H1 (cell line): ENCODE measurements at regions not wholly inside any gene's neighbourhood (a gene's known extent, or its start where the extent isn't known, plus 50 kb on each side); places are given as distances from the start of the nearest gene placed in this dataset.
A peak's percentile ranks its signal among the peaks of the same experiment; 100 is the strongest.

Source experiments
- CTCF ChIA-PET: fragments of 300-600 bp; sonication (Branson Sonifier 250); formaldehyde crosslinking; loops from one replicate; lab custom pipeline; 2021; ENCODE audit not compliant: partially characterized antibody; lab: Charles Lee
- POLR2A ChIA-PET: fragments of 300-600 bp; sonication (Branson Sonifier 250); formaldehyde crosslinking; loops from one replicate; lab custom pipeline; 2021; ENCODE audit warnings: inconsistent platforms; ENCODE audit not compliant: partially characterized antibody; lab: Charles Lee
- DNase-seq, 2 experiments: peaks; one replicate each; pipeline versions ENCODE4 v3.0.0 to v3.0.0-alpha.2; 2010 to 2022; ENCODE audit warnings: low spot score in 2 of 2, low read depth in 1 of 2, mixed read lengths in 1 of 2
- FAIRE-seq: peaks from 2 replicates; lab custom pipeline; 2011; peaks lifted over from hg19 to GRCh38; lab: Jason Lieb, UNC
- H2AFZ ChIP-seq: 2 replicates; pipeline ENCODE4 v1.8.1; 2012; ENCODE audit warnings: low read length, inconsistent platforms
- H2AK5ac ChIP-seq: 2 replicates; pipeline ENCODE4 v1.6.1; 2013; ENCODE audit warnings: low read depth, low read length
- H2BK120ac ChIP-seq: replicated peaks from 2 replicates; pipeline ENCODE3; 2013; ENCODE audit warnings: low read depth, low read length, inconsistent platforms
- H2BK12ac ChIP-seq: 2 replicates; pipeline ENCODE4 v1.6.1; 2013; ENCODE audit warnings: low read depth, low read length
- H2BK15ac ChIP-seq: 2 replicates; pipeline ENCODE4 v1.6.1; 2013; ENCODE audit warnings: low read length
- H2BK20ac ChIP-seq: 2 replicates; pipeline ENCODE4 v1.6.1; 2013; ENCODE audit warnings: low read length
- H2BK5ac ChIP-seq: 2 replicates; pipeline ENCODE4 v1.6.1; 2013; ENCODE audit warnings: low read depth, low read length
- H3K14ac ChIP-seq: 2 replicates; pipeline ENCODE4 v1.6.1; 2013; ENCODE audit warnings: inconsistent platforms; ENCODE audit not compliant: insufficient read length
- H3K18ac ChIP-seq: 2 replicates; pipeline ENCODE4 v1.6.1; 2013; ENCODE audit warnings: low read length; ENCODE audit errors: extremely low read depth
- H3K23ac ChIP-seq: 2 replicates; pipeline ENCODE4 v1.6.1; 2013; ENCODE audit warnings: inconsistent platforms; ENCODE audit not compliant: insufficient read length
- H3K23me2 ChIP-seq: 2 replicates; pipeline ENCODE4 v1.6.1; 2013; ENCODE audit warnings: low read depth, low read length
- H3K27ac ChIP-seq: 2 replicates; pipeline ENCODE4 v1.6.1; 2011; ENCODE audit warnings: low read depth, low read length, inconsistent platforms
- H3K27me3 ChIP-seq, 4 experiments: replicated peaks in 1 of 4; 1 replicate in 1 of 4; 2 replicates in 3 of 4; pipeline versions ENCODE4 v1.6.1 to v1.8.1; 2011 to 2013; ENCODE audit warnings: low read length in 3 of 4, mild to moderate bottlenecking in 3 of 4, inconsistent platforms in 2 of 4, mixed read lengths in 2 of 4, moderate library complexity in 1 of 4; ENCODE audit not compliant: control insufficient read depth in 3 of 4, insufficient read depth in 3 of 4; ENCODE audit errors: extremely low read depth in 1 of 4
- H3K36me3 ChIP-seq, 4 experiments: 2 replicates each; pipeline versions ENCODE4 v1.6.1 to v1.8.1; 2011 to 2013; ENCODE audit warnings: mild to moderate bottlenecking in 4 of 4, low read length in 3 of 4, moderate library complexity in 2 of 4, control low read depth in 1 of 4, inconsistent platforms in 1 of 4; ENCODE audit not compliant: insufficient read depth in 4 of 4, control insufficient read depth in 2 of 4
- H3K4ac ChIP-seq: replicated peaks from 2 replicates; pipeline ENCODE3; 2013; ENCODE audit warnings: low read length, low read depth, mixed read lengths, inconsistent platforms; ENCODE audit not compliant: insufficient read length
- H3K4me1 ChIP-seq, 4 experiments: replicated peaks in 1 of 4; 1 replicate in 1 of 4; 2 replicates in 3 of 4; pipeline versions ENCODE4 v1.6.1 to v1.8.1; 2011 to 2013; ENCODE audit warnings: low read length in 3 of 4, inconsistent platforms in 2 of 4, mixed read lengths in 1 of 4; ENCODE audit not compliant: insufficient read depth in 4 of 4, control insufficient read depth in 3 of 4
- H3K4me2 ChIP-seq, 2 experiments: 2 replicates each; pipeline versions ENCODE4 v1.6.1 to v1.8.1; 2011 to 2013; ENCODE audit warnings: low read depth in 2 of 2, low read length in 2 of 2, control low read depth in 1 of 2, inconsistent platforms in 1 of 2, mild to moderate bottlenecking in 1 of 2; ENCODE audit not compliant: insufficient read depth in 1 of 2
- H3K4me3 ChIP-seq, 4 experiments: fragments of 200-600, 300-600 bp in 1 of 4; sonication (generic), shearing (Covaris generic), sonication (Bioruptor Twin) in 1 of 4; 2 replicates each; pipeline versions ENCODE4 v1.5.1 to v1.8.1; 2011 to 2016; ENCODE audit warnings: low read length in 4 of 4, low read depth in 3 of 4, control low read depth in 2 of 4, inconsistent platforms in 2 of 4, mild to moderate bottlenecking in 2 of 4, mixed read lengths in 1 of 4, moderate library complexity in 1 of 4; ENCODE audit not compliant: insufficient read depth in 2 of 4; ENCODE audit errors: extremely low read depth in 1 of 4
- H3K56ac ChIP-seq: replicated peaks from 2 replicates; pipeline ENCODE3; 2013; ENCODE audit warnings: low read depth, mild to moderate bottlenecking, mixed read lengths, low read length, inconsistent platforms; ENCODE audit not compliant: insufficient read length
- H3K79me1 ChIP-seq: 2 replicates; pipeline ENCODE4 v1.6.1; 2013; ENCODE audit warnings: low read depth, low read length, control low read depth
- H3K79me2 ChIP-seq, 2 experiments: 2 replicates each; pipeline versions ENCODE4 v1.6.1 to v1.8.1; 2012 to 2013; ENCODE audit warnings: low read length in 2 of 2, mild to moderate bottlenecking in 2 of 2, inconsistent platforms in 1 of 2; ENCODE audit not compliant: insufficient read depth in 2 of 2, control insufficient read depth in 1 of 2
- H3K9ac ChIP-seq, 4 experiments: replicated peaks in 1 of 4; 1 replicate in 1 of 4; 2 replicates in 3 of 4; pipeline versions ENCODE4 v1.6.1 to v1.8.1; 2011 to 2013; ENCODE audit warnings: low read depth in 3 of 4, low read length in 3 of 4, control low read depth in 2 of 4, mild to moderate bottlenecking in 2 of 4, moderate library complexity in 2 of 4, inconsistent platforms in 1 of 4; ENCODE audit errors: extremely low read depth in 1 of 4
- H3K9me3 ChIP-seq, 2 experiments: 2 replicates each; pipeline versions ENCODE4 v1.6.1 to v1.8.1; 2012 to 2013; ENCODE audit warnings: mild to moderate bottlenecking in 2 of 2, moderate library complexity in 2 of 2, control low read depth in 1 of 2, inconsistent platforms in 1 of 2, low read depth in 1 of 2, low read length in 1 of 2, mixed read lengths in 1 of 2; ENCODE audit not compliant: insufficient read depth in 2 of 2
- H4K20me1 ChIP-seq, 2 experiments: replicated peaks in 1 of 2; 2 replicates each; pipeline versions ENCODE3 to v1.8.1; 2011 to 2013; ENCODE audit warnings: inconsistent platforms in 2 of 2, low read length in 2 of 2, mild to moderate bottlenecking in 1 of 2; ENCODE audit not compliant: insufficient read depth in 2 of 2, control insufficient read depth in 1 of 2
- H4K5ac ChIP-seq: 2 replicates; pipeline ENCODE4 v1.6.1; 2013; ENCODE audit warnings: low read length, low read depth, mixed read lengths, inconsistent platforms; ENCODE audit not compliant: insufficient read length
- H4K8ac ChIP-seq: 2 replicates; pipeline ENCODE4 v1.8.0; 2013; ENCODE audit warnings: mild to moderate bottlenecking, moderate library complexity, low read length, inconsistent platforms; ENCODE audit not compliant: insufficient read depth; ENCODE audit errors: extremely low read depth
- H4K91ac ChIP-seq: replicated peaks from 2 replicates; pipeline ENCODE3; 2013; ENCODE audit warnings: low read length, mixed read lengths, inconsistent platforms; ENCODE audit not compliant: insufficient read length
- CBX5 ChIP-seq: fragments of 300-800, 300-1000 bp; sonication (generic); IDR thresholded peaks from 2 replicates; pipeline ENCODE4 v1.7.1; 2016; ENCODE audit warnings: antibody characterized with exemption, low read length, low read depth
- CHD1 ChIP-seq: IDR thresholded peaks from 2 replicates; pipeline ENCODE4 v1.6.1; 2012; ENCODE audit warnings: low read depth, low read length, improper control_type of control experiment
- EP300 ChIP-seq, 2 experiments: IDR thresholded peaks; 1 replicate in 1 of 2; 2 replicates in 1 of 2; pipeline ENCODE4 v1.6.1; 2011 to 2012; ENCODE audit warnings: low read depth in 2 of 2, low read length in 2 of 2, mild to moderate bottlenecking in 2 of 2, borderline replicate concordance in 1 of 2, inconsistent platforms in 1 of 2, moderate library complexity in 1 of 2
- HDAC6 ChIP-seq: IDR thresholded peaks from one replicate; pipeline ENCODE4 v1.7.1; 2012; ENCODE audit warnings: low read depth, mild to moderate bottlenecking, inconsistent platforms, low read length, moderate library complexity
- RFX5 ChIP-seq: IDR thresholded peaks from 2 replicates; pipeline ENCODE4 v1.6.1; 2011; ENCODE audit warnings: low read depth, low read length, improper control_type of control experiment, borderline replicate concordance
- SAP30 ChIP-seq: fragments of 300-600 bp; sonication (generic); IDR thresholded peaks from 2 replicates; pipeline ENCODE4 v1.7.1; 2012; ENCODE audit warnings: low read length, moderate library complexity, mild to moderate bottlenecking, inconsistent platforms; ENCODE audit not compliant: insufficient read depth, insufficient replicate concordance
- SIN3A ChIP-seq, 2 experiments: IDR thresholded peaks in 1 of 2; conservative IDR thresholded peaks in 1 of 2; 2 replicates each; pipeline ENCODE4 v1.6.1; 2011 to 2012; ENCODE audit warnings: low read length in 2 of 2, improper control_type of control experiment in 1 of 2, low read depth in 1 of 2, mild to moderate bottlenecking in 1 of 2
- SIX5 ChIP-seq: IDR thresholded peaks from 2 replicates; pipeline ENCODE4 v1.6.1; 2011; ENCODE audit warnings: mild to moderate bottlenecking, low read depth, low read length
- SP1 ChIP-seq: IDR thresholded peaks from 2 replicates; pipeline ENCODE4 v1.6.1; 2011; ENCODE audit warnings: low read depth, low read length
- TBP ChIP-seq: IDR thresholded peaks from 2 replicates; pipeline ENCODE4 v1.6.1; 2011; ENCODE audit warnings: low read depth, low read length, improper control_type of control experiment
- WGBS, 2 experiments: shearing (Covaris generic) in 1 of 2; methylation state at CpG; one replicate each; pipeline versions ENCODE4 v1.1.6 to v1.1.7; 2013 to 2015; ENCODE audit warnings: low lambda C conversion rate in 2 of 2, mixed read lengths in 2 of 2, inconsistent platforms in 1 of 2, low coverage in 1 of 2, missing lambda C conversion rate in 1 of 2; ENCODE audit not compliant: insufficient replicate concordance in 2 of 2, insufficient coverage in 1 of 2, insufficient read length in 1 of 2; ENCODE audit errors: extremely low coverage in 1 of 2, missing lambda C conversion rate in 1 of 2; 5-methylcytosine and 5-hydroxymethylcytosine counted together
- TF ChIP-seq, protein P1 (sequence below): IDR thresholded peaks from 2 replicates; pipeline ENCODE4 v1.6.1; 2012; ENCODE audit warnings: low read length, inconsistent platforms

- FAIRE-seq: no peak
- no peak for TF ChIP-seq EP300 (IDR thresholded peaks at IDR 0.05; ENCODE audit: borderline replicate concordance in 1 of 2, low read depth in 2 of 2, low read length in 2 of 2)
- no peak for TF ChIP-seq SAP30
- no peak for TF ChIP-seq TBP
- TF ChIP-seq, protein P1, sequence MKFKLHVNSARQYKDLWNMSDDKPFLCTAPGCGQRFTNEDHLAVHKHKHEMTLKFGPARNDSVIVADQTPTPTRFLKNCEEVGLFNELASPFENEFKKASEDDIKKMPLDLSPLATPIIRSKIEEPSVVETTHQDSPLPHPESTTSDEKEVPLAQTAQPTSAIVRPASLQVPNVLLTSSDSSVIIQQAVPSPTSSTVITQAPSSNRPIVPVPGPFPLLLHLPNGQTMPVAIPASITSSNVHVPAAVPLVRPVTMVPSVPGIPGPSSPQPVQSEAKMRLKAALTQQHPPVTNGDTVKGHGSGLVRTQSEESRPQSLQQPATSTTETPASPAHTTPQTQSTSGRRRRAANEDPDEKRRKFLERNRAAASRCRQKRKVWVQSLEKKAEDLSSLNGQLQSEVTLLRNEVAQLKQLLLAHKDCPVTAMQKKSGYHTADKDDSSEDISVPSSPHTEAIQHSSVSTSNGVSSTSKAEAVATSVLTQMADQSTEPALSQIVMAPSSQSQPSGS: no peak
- no peak for TF ChIP-seq CBX5
- no peak for TF ChIP-seq RFX5
- no peak for TF ChIP-seq HDAC6
- no peak for TF ChIP-seq SP1
- no peak for TF ChIP-seq SIN3A (conservative IDR thresholded peaks at IDR 0.05 in 1 of 2, IDR thresholded peaks at IDR 0.05 in 1 of 2; ENCODE audit: low read depth in 1 of 2, low read length in 2 of 2)
- TF ChIP-seq SIX5: no peak
- TF ChIP-seq CHD1: no peak
These were observed 134.4 kb upstream of the UNC5B start for GRCh38 chr10:71077796-71078453.

More at GRCh38 chr10:71077796-71078453, 134.4 kb upstream of the UNC5B start:
- DNase-seq: peak in 1 of 2 experiments; percentile 30
- peaks cover 3 to 27% (median 11%) of the 10 kb centered on the region in 4 experiments; a peak in 6 of 7 replicates for H3K4me1 ChIP-seq
- H3K56ac ChIP-seq: no peak overlapping the region
- POLR2A ChIA-PET: no interaction called here
- no peak overlapping the region for H2BK20ac ChIP-seq
- H2BK120ac ChIP-seq: no peak overlapping the region
- H2BK5ac ChIP-seq: no peak overlapping the region
- CTCF ChIA-PET: interaction anchor here (0.6 to 5.4 kb wide), 8 partner anchors 11 to 528 kb away, joined by 3 to 29 read pairs (median 4); no protein-coding TSS in a partner anchor
- H4K5ac ChIP-seq: no peak overlapping the region
- H3K27ac ChIP-seq: no peak overlapping the region
- H3K23ac ChIP-seq: no peak overlapping the region
- H2BK15ac ChIP-seq: no peak overlapping the region
- H3K4ac ChIP-seq: no peak overlapping the region
- H3K4me3 ChIP-seq: no peak overlapping the region
- H3K9ac ChIP-seq: no peak overlapping the region
- H4K8ac ChIP-seq: no peak overlapping the region
- WGBS, 2 experiments: 92% methylated on average over 4 of the region's 4 CpGs; no CpG with 5 or more reads in 1 of the 2 experiments
- no peaks in the 10 kb centered on the region for H3K9me3 ChIP-seq
- H4K20me1 ChIP-seq: no peaks in the 10 kb centered on the region
- 0 out of 2 replicates have a peak overlapping the region, but pooled peaks have one; percentile 6 for H2AK5ac ChIP-seq
- no peak overlapping the region for H2AFZ ChIP-seq
- no peak overlapping the region for H3K4me2 ChIP-seq
- no peaks in the 10 kb centered on the region for H3K79me2 ChIP-seq
- H3K36me3 ChIP-seq: no peaks in the 10 kb centered on the region
- H4K91ac ChIP-seq: no peak overlapping the region
- H3K27me3 ChIP-seq: no peaks in the 10 kb centered on the region; a peak in 1 of 7 replicates
- H3K79me1 ChIP-seq: no peaks in the 10 kb centered on the region
- no peaks in the 10 kb centered on the region for H3K23me2 ChIP-seq
- H3K18ac ChIP-seq: no peak overlapping the region
- no peak overlapping the region for H3K14ac ChIP-seq
- H2BK12ac ChIP-seq: no peak overlapping the region
